DMS79 treated with DMSO at 0.1 percent for 48 hours (cell line): ENCODE measurements at regions not wholly inside any gene's neighbourhood (a gene's known extent, or its start where the extent isn't known, plus 50 kb on each side); places are given as distances from the start of the nearest gene placed in this dataset.

ENCODE experiments used
- DNase-seq: peaks from one replicate; lab custom pipeline; 2025; lab: John Stamatoyannopoulos, UW

DNA sequence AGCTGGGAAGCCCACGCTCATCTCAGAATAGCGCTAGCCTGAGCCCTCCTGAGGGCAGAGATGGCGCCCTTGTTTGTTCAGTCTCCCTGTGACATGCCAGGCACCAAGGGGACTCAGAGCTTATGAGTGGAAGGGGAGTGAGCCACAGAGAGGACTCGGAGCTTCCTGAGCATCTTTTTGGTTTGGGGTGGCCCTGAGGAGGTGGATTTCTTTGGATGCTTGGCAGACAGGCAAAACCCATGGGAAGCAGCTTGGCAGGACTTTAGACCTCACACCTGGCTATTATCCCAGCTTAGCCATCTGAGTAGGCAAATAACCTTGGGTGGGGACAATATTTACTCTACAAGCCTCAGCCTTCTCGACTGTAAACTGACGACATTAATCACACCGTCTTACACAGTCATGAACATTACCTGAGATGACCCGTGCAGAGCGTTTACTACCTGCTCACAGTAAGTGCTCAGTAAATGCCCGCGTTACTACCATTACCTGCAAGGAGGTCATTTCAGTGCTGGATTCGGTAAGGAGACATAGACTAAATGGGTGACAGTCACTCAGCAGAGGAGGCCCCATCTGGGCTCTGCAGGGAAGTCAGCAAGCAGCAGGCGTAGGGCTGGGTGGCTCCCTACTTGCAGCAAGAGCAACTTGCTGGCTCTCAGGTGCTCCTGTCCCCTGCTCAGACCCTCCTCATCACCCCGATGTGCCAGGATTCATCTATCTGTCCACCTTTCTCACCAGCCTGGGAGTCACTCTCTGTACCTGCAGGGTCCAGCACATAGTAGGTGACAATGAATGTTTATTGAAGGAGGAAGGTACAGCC is 54.9 kb downstream of the KLHDC7A start:
- peak; percentile 86 for DNase-seq

DNA sequence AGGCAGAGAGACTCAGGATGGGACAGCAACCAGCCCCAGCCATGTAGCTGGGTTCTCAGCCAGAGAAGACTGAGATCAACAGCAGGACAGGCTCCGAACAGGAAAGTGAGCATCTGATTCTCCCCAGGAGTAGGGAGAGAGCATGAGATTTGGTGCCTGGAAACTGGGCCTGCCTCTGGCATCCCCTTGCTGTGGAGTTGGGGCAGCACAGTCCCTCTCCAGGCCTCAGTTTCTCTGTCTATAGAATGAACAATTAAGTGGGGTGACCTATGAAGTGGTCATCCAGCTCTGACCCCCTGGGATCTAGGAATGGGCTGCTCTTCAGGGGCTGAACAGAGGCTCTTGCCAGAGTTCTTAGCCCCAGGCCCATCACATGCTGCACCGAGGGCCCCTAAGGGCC is 55.6 kb downstream of the KLHDC7A start:
- DNase-seq: no peak

DNA sequence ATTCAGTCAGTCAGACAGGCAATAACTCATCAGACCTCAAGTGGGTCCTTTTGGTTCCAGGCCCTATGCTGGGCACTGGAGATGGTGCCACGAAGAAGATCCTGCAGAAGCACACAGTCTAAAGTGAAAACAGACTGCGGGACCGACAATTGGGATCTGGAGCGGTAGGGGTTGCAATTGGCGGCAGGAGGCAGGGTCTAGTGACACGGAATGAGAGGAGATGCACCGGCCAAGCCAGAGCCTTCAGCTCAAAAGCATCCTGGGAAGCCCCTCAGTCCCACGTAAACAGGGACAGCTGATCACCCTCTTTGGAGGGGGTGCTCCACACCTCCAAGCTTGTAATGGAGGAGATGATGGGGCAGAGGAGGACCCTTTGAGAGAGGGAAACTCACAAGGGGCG is 56.2 kb downstream of the KLHDC7A start:
- DNase-seq: no peak

DNA sequence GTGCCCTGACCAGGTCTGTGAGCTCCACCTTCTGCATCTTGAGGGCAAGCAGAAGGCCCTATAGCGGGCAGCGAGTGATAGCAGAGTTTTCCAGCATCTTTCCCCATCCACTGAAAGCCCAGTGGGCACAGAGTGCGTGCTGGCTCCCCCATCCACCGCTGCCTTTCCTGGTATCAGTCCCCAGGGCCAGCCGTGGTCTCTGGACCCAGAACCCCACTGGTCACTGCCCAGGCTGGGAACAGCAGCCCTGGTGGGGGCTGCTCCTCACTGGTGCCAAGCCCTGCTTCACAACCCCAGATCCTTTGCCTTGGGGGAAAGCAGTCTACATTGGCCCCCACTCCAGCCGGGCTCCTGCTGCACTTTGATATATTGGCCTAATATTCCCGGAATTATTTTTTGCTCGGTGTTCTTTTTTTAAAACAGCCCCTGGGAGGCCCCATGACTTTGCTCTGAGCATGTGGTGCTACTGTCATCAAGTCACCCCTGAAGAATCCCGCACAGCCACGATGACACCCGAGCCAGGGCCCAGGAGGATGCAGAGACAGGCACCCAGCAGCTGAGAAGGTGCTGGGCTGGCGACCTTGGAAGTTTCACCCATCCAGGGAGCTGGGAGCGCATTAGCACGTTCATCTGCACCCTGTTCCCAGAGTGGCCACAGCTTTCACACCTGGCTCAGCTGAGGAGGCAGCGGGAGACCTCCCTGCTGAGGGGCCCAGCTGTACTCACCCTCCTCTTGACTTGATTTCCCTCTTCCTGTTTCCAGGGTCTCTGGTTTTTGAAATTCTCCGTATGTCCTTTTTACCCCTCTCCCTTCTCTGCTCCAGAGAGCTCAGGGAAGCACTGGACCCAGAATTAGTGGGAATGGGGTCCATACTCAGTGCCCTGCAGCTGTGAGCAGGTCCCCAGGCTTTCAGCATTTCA is 56.9 kb downstream of the KLHDC7A start:
- DNase-seq: no peak

GRCh38 chr1:18539171-18539570 is 58.4 kb downstream of the KLHDC7A start:
- peak; percentile 98 for DNase-seq

DNA sequence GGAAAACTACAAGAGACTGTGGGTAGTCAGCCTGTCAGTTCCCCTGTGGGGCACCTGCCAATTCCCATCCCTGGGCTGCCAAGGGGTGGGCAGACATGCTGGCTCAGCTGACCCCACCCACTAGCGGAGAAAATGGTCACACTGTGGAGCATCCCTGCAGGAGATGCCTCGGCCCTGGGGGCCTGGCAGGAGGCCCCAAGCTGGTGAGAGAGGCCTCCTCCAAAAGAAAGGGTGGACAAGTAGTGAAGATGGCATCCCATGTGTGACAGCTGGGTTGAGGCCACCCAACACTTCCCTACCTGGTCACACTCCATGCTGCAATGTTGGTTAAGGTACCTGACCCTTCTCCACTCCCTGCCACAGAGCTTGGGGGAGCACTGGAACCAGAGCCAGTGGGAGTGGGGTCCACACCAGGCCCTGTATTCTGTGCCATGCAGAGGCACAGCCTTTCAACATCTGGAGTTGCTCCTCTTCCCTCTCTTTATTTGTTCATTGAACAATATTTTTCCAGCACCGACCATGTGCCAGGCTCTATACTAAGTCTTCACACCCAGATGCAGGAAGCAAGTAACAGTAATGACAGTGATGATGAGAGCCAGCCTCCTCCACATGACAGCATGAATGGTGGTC is 59.5 kb downstream of the KLHDC7A start:
- no peak for DNase-seq

DNA sequence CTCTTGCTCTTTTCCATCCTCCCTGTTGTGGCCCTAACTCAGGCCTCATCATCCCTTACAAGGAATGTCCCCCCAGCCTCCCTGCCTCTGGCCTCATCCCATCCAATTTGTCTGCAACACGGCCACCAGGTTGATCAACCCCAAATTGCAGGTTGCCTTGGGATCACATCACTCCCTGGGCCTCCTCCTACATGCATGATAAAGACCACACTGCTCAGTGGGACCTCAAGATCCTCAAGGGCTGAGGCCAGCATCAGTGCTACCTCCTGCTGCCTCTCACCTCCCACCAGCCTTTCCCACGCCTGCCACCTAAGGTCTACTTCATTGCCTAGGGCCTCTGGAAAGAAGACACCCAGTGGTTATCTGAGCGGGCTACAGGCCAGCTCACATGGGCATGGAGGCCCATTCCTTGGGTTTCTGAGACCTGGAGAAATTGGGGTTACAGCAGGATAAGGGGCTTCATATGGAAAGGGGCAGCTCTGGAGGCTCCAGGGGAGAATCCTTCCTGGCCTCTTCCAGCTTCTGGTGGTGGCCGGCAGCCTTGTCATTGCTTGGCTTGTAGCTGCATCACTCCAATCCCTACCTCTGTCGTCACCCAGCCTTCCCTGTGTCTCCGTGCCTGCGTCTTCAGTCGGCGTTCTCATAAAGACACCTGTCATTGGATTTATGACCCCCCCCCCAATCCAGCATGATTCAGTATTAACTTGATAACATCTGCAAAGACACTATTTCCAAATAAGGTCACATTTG is 60.5 kb downstream of the KLHDC7A start:
- DNase-seq: no peak

DNA sequence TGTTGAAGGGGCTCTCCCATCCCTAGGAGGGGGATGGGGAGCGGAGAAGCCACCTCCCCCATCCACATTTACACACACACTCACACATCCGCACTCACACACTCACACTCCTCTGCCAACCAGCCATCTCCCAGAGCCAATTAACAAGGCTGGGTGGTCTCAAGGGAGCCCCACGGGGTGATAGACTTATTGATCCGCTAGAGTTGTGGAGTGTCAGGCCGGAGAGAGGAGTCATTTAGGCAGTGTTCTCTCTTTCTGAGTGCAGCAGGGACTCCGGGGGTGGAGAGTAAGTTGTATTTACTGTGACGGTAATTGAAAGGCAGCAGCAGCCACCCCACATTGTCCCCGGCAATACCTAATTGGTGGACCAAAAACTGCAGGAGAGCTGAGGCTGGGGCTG is 61.6 kb downstream of the KLHDC7A start:
- no peak for DNase-seq

GRCh38 chr1:18546026-18546425 is 65.3 kb downstream of the KLHDC7A start:
- DNase-seq: no peak

DNA sequence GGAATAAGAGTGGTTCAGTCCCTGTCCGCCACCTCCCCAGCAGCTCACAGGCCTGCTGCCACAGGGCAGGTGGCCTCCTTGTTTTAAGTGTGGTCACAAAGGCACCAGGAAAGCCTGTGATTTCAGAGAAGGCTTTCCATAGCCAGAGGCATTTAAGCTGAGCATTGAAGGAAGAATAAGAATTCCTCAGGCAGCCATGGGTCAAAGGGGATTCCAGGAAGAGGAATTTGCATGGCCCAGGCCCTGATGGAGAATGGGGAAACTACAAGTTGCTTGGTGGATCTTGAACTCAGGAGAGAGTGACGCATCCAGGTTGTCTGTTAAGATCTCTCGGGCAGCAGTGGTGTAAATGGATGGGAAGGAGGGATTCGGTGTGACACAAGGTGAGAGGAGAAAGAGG is 66.7 kb downstream of the KLHDC7A start:
- no peak for DNase-seq

- DNase-seq: no peak
These were observed 67.9 kb downstream of the KLHDC7A start for GRCh38 chr1:18548643-18549042.

GRCh38 chr1:18549106-18549505 is 68.4 kb downstream of the KLHDC7A start:
- DNase-seq: no peak

- DNase-seq: no peak
These were observed 69.2 kb downstream of the KLHDC7A start for GRCh38 chr1:18549906-18550305.

GRCh38 chr1:18552631-18553030 is 71.9 kb downstream of the KLHDC7A start:
- no peak for DNase-seq

DNA sequence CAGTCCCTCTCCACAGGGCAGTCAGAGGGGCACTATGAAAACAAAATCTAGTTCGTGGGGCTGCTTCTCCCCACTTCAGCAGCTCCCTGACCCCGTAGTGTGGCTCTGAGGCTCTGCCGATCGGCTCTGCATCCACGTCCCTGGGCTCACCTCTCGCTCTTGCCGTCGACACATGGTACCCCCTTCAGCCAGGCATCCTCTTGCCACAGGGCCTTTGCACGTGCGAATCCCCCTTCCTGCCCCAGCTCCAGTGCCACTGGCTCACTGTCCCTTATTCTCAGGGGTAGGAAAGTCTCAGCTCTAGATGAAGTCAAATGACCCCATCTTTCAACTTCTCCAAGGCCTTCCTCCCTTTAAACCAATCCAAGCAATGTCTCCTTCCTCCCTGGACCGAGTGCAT is 72.7 kb downstream of the KLHDC7A start:
- no peak for DNase-seq

DNA sequence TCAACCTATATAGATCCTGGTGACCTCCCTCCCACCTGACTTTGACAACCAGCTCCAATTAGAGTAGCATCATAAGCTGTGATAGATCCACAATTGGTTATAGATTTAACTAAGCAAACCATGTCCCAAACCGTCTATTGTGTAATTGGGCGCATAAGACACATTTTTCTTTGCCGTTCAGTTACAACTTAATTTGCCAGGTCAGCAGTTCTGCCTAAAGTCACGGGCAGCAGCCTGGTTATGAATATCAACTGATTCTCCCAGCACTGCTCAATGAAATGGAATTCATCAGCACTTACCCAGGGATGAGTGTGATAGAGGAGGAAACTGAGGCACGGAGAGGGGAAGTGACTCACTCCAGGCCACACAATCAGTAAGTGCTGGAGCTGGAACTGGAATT is 73.4 kb downstream of the KLHDC7A start:
- DNase-seq: no peak

DNA sequence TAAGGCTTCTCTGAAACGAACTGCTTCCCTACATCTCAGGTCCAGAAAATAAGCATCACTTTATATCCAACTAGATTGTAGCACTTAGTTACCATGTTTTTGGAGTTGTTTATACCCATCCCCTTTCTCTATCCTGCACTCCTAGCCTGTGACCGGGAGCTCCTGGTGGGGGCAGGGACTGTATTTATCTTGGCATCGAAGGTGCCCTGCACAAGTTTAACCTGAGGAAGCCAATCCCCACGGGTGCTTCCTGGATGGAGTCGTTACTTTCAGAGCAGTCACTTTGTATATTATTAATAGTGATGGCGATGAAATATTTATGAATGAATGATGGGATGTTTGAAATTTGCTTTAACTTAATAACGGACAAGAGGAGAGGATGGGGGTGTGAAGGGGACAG is 73.9 kb downstream of the KLHDC7A start:
- DNase-seq: no peak

DNA sequence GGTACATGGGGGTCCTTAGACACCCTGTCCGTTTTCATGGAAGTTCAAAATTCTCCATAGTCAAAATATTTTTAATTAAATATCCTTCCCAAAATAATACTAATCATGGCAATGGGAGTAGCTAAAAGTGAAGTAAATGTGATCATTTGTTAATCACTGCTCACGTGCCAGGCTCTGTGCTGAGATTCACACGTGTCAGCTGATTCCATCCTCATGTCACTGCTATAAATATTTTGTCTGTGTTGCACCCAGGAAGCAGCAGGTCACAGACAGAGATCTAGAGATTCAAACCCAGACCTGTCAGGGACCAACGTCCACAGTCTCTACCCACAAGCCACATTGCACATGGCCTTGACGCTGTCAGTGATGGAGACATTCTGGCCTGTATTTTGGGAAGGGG is 74.3 kb downstream of the KLHDC7A start:
- no peak for DNase-seq

DNA sequence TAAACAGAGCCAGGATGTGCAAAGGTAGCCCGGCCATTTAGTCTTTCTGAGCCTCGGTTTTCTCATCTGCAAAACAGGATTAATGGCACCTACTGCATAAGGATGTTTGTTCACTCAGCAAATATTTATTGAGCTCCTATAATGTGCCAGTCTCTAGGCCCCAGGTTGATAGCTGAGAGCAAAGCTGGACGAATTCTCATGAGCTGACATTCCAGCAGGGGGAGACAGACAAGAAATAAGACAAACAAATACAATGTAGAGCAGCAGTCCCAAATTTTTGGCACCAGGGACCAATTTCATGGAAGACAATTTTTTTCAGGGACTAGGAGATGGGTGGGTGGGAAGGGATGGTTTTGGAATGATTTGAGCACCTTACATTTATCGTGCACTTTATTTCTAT is 74.3 kb upstream of the PAX7 start:
- peak; percentile 18 for DNase-seq

- peak; percentile 89 for DNase-seq
These were observed 72.8 kb upstream of the PAX7 start for GRCh38 chr1:18557621-18558465.

GRCh38 chr1:18560692-18561091 is 70.0 kb upstream of the PAX7 start:
- DNase-seq: no peak
